H1 (cell line): ENCODE measurements at regions not wholly inside any gene's neighbourhood (a gene's known extent, or its start where the extent isn't known, plus 50 kb on each side); places are given as distances from the start of the nearest gene placed in this dataset.

Experiments
- CTCF ChIA-PET: fragments of 300-600 bp; sonication (Branson Sonifier 250); formaldehyde crosslinking; loops from one replicate; lab custom pipeline; 2021; ENCODE audit not compliant: partially characterized antibody; lab: Charles Lee
- POLR2A ChIA-PET: fragments of 300-600 bp; sonication (Branson Sonifier 250); formaldehyde crosslinking; loops from one replicate; lab custom pipeline; 2021; ENCODE audit warnings: inconsistent platforms; ENCODE audit not compliant: partially characterized antibody; lab: Charles Lee
- DNase-seq, 2 experiments: peaks; one replicate each; pipeline versions ENCODE4 v3.0.0 to v3.0.0-alpha.2; 2010 to 2022; ENCODE audit warnings: low spot score in 2 of 2, low read depth in 1 of 2, mixed read lengths in 1 of 2
- FAIRE-seq: peaks from 2 replicates; lab custom pipeline; 2011; peaks lifted over from hg19 to GRCh38; lab: Jason Lieb, UNC
- H2AFZ ChIP-seq: 2 replicates; pipeline ENCODE4 v1.8.1; 2012; ENCODE audit warnings: low read length, inconsistent platforms
- H2AK5ac ChIP-seq: 2 replicates; pipeline ENCODE4 v1.6.1; 2013; ENCODE audit warnings: low read depth, low read length
- H2BK120ac ChIP-seq: replicated peaks from 2 replicates; pipeline ENCODE3; 2013; ENCODE audit warnings: low read depth, low read length, inconsistent platforms
- H2BK12ac ChIP-seq: 2 replicates; pipeline ENCODE4 v1.6.1; 2013; ENCODE audit warnings: low read depth, low read length
- H2BK15ac ChIP-seq: 2 replicates; pipeline ENCODE4 v1.6.1; 2013; ENCODE audit warnings: low read length
- H2BK20ac ChIP-seq: 2 replicates; pipeline ENCODE4 v1.6.1; 2013; ENCODE audit warnings: low read length
- H2BK5ac ChIP-seq: 2 replicates; pipeline ENCODE4 v1.6.1; 2013; ENCODE audit warnings: low read depth, low read length
- H3K14ac ChIP-seq: 2 replicates; pipeline ENCODE4 v1.6.1; 2013; ENCODE audit warnings: inconsistent platforms; ENCODE audit not compliant: insufficient read length
- H3K18ac ChIP-seq: 2 replicates; pipeline ENCODE4 v1.6.1; 2013; ENCODE audit warnings: low read length; ENCODE audit errors: extremely low read depth
- H3K23ac ChIP-seq: 2 replicates; pipeline ENCODE4 v1.6.1; 2013; ENCODE audit warnings: inconsistent platforms; ENCODE audit not compliant: insufficient read length
- H3K23me2 ChIP-seq: 2 replicates; pipeline ENCODE4 v1.6.1; 2013; ENCODE audit warnings: low read depth, low read length
- H3K27ac ChIP-seq: 2 replicates; pipeline ENCODE4 v1.6.1; 2011; ENCODE audit warnings: low read depth, low read length, inconsistent platforms
- H3K27me3 ChIP-seq, 4 experiments: replicated peaks in 1 of 4; 1 replicate in 1 of 4; 2 replicates in 3 of 4; pipeline versions ENCODE4 v1.6.1 to v1.8.1; 2011 to 2013; ENCODE audit warnings: low read length in 3 of 4, mild to moderate bottlenecking in 3 of 4, inconsistent platforms in 2 of 4, mixed read lengths in 2 of 4, moderate library complexity in 1 of 4; ENCODE audit not compliant: control insufficient read depth in 3 of 4, insufficient read depth in 3 of 4; ENCODE audit errors: extremely low read depth in 1 of 4
- H3K36me3 ChIP-seq, 4 experiments: 2 replicates each; pipeline versions ENCODE4 v1.6.1 to v1.8.1; 2011 to 2013; ENCODE audit warnings: mild to moderate bottlenecking in 4 of 4, low read length in 3 of 4, moderate library complexity in 2 of 4, control low read depth in 1 of 4, inconsistent platforms in 1 of 4; ENCODE audit not compliant: insufficient read depth in 4 of 4, control insufficient read depth in 2 of 4
- H3K4ac ChIP-seq: replicated peaks from 2 replicates; pipeline ENCODE3; 2013; ENCODE audit warnings: low read length, low read depth, mixed read lengths, inconsistent platforms; ENCODE audit not compliant: insufficient read length
- H3K4me1 ChIP-seq, 4 experiments: replicated peaks in 1 of 4; 1 replicate in 1 of 4; 2 replicates in 3 of 4; pipeline versions ENCODE4 v1.6.1 to v1.8.1; 2011 to 2013; ENCODE audit warnings: low read length in 3 of 4, inconsistent platforms in 2 of 4, mixed read lengths in 1 of 4; ENCODE audit not compliant: insufficient read depth in 4 of 4, control insufficient read depth in 3 of 4
- H3K4me2 ChIP-seq, 2 experiments: 2 replicates each; pipeline versions ENCODE4 v1.6.1 to v1.8.1; 2011 to 2013; ENCODE audit warnings: low read depth in 2 of 2, low read length in 2 of 2, control low read depth in 1 of 2, inconsistent platforms in 1 of 2, mild to moderate bottlenecking in 1 of 2; ENCODE audit not compliant: insufficient read depth in 1 of 2
- H3K4me3 ChIP-seq, 4 experiments: fragments of 200-600, 300-600 bp in 1 of 4; sonication (generic), shearing (Covaris generic), sonication (Bioruptor Twin) in 1 of 4; 2 replicates each; pipeline versions ENCODE4 v1.5.1 to v1.8.1; 2011 to 2016; ENCODE audit warnings: low read length in 4 of 4, low read depth in 3 of 4, control low read depth in 2 of 4, inconsistent platforms in 2 of 4, mild to moderate bottlenecking in 2 of 4, mixed read lengths in 1 of 4, moderate library complexity in 1 of 4; ENCODE audit not compliant: insufficient read depth in 2 of 4; ENCODE audit errors: extremely low read depth in 1 of 4
- H3K56ac ChIP-seq: replicated peaks from 2 replicates; pipeline ENCODE3; 2013; ENCODE audit warnings: low read depth, mild to moderate bottlenecking, mixed read lengths, low read length, inconsistent platforms; ENCODE audit not compliant: insufficient read length
- H3K79me1 ChIP-seq: 2 replicates; pipeline ENCODE4 v1.6.1; 2013; ENCODE audit warnings: low read depth, low read length, control low read depth
- H3K79me2 ChIP-seq, 2 experiments: 2 replicates each; pipeline versions ENCODE4 v1.6.1 to v1.8.1; 2012 to 2013; ENCODE audit warnings: low read length in 2 of 2, mild to moderate bottlenecking in 2 of 2, inconsistent platforms in 1 of 2; ENCODE audit not compliant: insufficient read depth in 2 of 2, control insufficient read depth in 1 of 2
- H3K9ac ChIP-seq, 4 experiments: replicated peaks in 1 of 4; 1 replicate in 1 of 4; 2 replicates in 3 of 4; pipeline versions ENCODE4 v1.6.1 to v1.8.1; 2011 to 2013; ENCODE audit warnings: low read depth in 3 of 4, low read length in 3 of 4, control low read depth in 2 of 4, mild to moderate bottlenecking in 2 of 4, moderate library complexity in 2 of 4, inconsistent platforms in 1 of 4; ENCODE audit errors: extremely low read depth in 1 of 4
- H3K9me3 ChIP-seq, 2 experiments: 2 replicates each; pipeline versions ENCODE4 v1.6.1 to v1.8.1; 2012 to 2013; ENCODE audit warnings: mild to moderate bottlenecking in 2 of 2, moderate library complexity in 2 of 2, control low read depth in 1 of 2, inconsistent platforms in 1 of 2, low read depth in 1 of 2, low read length in 1 of 2, mixed read lengths in 1 of 2; ENCODE audit not compliant: insufficient read depth in 2 of 2
- H4K20me1 ChIP-seq, 2 experiments: replicated peaks in 1 of 2; 2 replicates each; pipeline versions ENCODE3 to v1.8.1; 2011 to 2013; ENCODE audit warnings: inconsistent platforms in 2 of 2, low read length in 2 of 2, mild to moderate bottlenecking in 1 of 2; ENCODE audit not compliant: insufficient read depth in 2 of 2, control insufficient read depth in 1 of 2
- H4K5ac ChIP-seq: 2 replicates; pipeline ENCODE4 v1.6.1; 2013; ENCODE audit warnings: low read length, low read depth, mixed read lengths, inconsistent platforms; ENCODE audit not compliant: insufficient read length
- H4K8ac ChIP-seq: 2 replicates; pipeline ENCODE4 v1.8.0; 2013; ENCODE audit warnings: mild to moderate bottlenecking, moderate library complexity, low read length, inconsistent platforms; ENCODE audit not compliant: insufficient read depth; ENCODE audit errors: extremely low read depth
- H4K91ac ChIP-seq: replicated peaks from 2 replicates; pipeline ENCODE3; 2013; ENCODE audit warnings: low read length, mixed read lengths, inconsistent platforms; ENCODE audit not compliant: insufficient read length
- ASH2L ChIP-seq: fragments of 200-600, 300-600 bp; sonication (generic); IDR thresholded peaks from one replicate; pipeline ENCODE4 v1.7.1; 2017; ENCODE audit warnings: low read length
- BRCA1 ChIP-seq: IDR thresholded peaks from 2 replicates; pipeline ENCODE4 v1.6.1; 2012; ENCODE audit warnings: low read depth, low read length, improper control_type of control experiment
- EGR1 ChIP-seq: IDR thresholded peaks from 2 replicates; pipeline ENCODE4 v1.6.1; 2011; ENCODE audit warnings: low read depth, low read length, borderline replicate concordance
- FOSL1 ChIP-seq: IDR thresholded peaks from 2 replicates; pipeline ENCODE4 v1.6.1; 2011; ENCODE audit warnings: mild to moderate bottlenecking, low read depth, low read length, moderate library complexity; ENCODE audit not compliant: insufficient read depth
- GTF2F1 ChIP-seq: IDR thresholded peaks from 2 replicates; pipeline ENCODE4 v1.6.1; 2012; ENCODE audit warnings: low read depth, low read length, improper control_type of control experiment, borderline replicate concordance
- RAD21 ChIP-seq, 2 experiments: IDR thresholded peaks in 1 of 2; conservative IDR thresholded peaks in 1 of 2; 2 replicates each; pipeline ENCODE4 v1.6.1; 2011; ENCODE audit warnings: low read depth in 2 of 2, low read length in 2 of 2, improper control_type of control experiment in 1 of 2, inconsistent platforms in 1 of 2, mild to moderate bottlenecking in 1 of 2, moderate library complexity in 1 of 2
- SIX5 ChIP-seq: IDR thresholded peaks from 2 replicates; pipeline ENCODE4 v1.6.1; 2011; ENCODE audit warnings: mild to moderate bottlenecking, low read depth, low read length
- SRF ChIP-seq: IDR thresholded peaks from 2 replicates; pipeline ENCODE4 v1.6.1; 2011; ENCODE audit warnings: mild to moderate bottlenecking, low read depth, low read length, moderate library complexity
- TCF12 ChIP-seq: IDR thresholded peaks from 2 replicates; pipeline ENCODE4 v1.6.1; 2011; ENCODE audit warnings: low read depth, mild to moderate bottlenecking, low read length
- WGBS, 2 experiments: shearing (Covaris generic) in 1 of 2; methylation state at CpG; one replicate each; pipeline versions ENCODE4 v1.1.6 to v1.1.7; 2013 to 2015; ENCODE audit warnings: low lambda C conversion rate in 2 of 2, mixed read lengths in 2 of 2, inconsistent platforms in 1 of 2, low coverage in 1 of 2, missing lambda C conversion rate in 1 of 2; ENCODE audit not compliant: insufficient replicate concordance in 2 of 2, insufficient coverage in 1 of 2, insufficient read length in 1 of 2; ENCODE audit errors: extremely low coverage in 1 of 2, missing lambda C conversion rate in 1 of 2; 5-methylcytosine and 5-hydroxymethylcytosine counted together

- H3K9me3 ChIP-seq, result no peaks in the 10 kb centered on the region
- no peak overlapping the region for H3K4ac ChIP-seq
- H3K27me3 ChIP-seq, result no peaks in the 10 kb centered on the region; a peak in 1 of 7 replicates
- CTCF ChIA-PET, result no interaction called here
- H2BK12ac ChIP-seq, result no peak overlapping the region
- H3K36me3 ChIP-seq, result no peaks in the 10 kb centered on the region
- no peak overlapping the region for H3K27ac ChIP-seq
- no peak overlapping the region for H2BK20ac ChIP-seq
- no peak overlapping the region for H4K8ac ChIP-seq
- H3K14ac ChIP-seq, result no peak overlapping the region
- no peak overlapping the region for H2BK120ac ChIP-seq
- POLR2A ChIA-PET, result no interaction called here
- WGBS, 2 experiments, result 93% methylated on average over 5 of the region's 5 CpGs; no CpG with 5 or more reads in 1 of the 2 experiments
- H4K5ac ChIP-seq, result no peak overlapping the region
- no peak overlapping the region for H2AFZ ChIP-seq
- H3K4me2 ChIP-seq, result no peak overlapping the region
- H2BK15ac ChIP-seq, result no peak overlapping the region
- no peak overlapping the region for H3K23ac ChIP-seq
- no peak overlapping the region for H3K56ac ChIP-seq
- H3K4me3 ChIP-seq, result no peak overlapping the region
- no peak overlapping the region for H3K9ac ChIP-seq
- no peak for DNase-seq
- H4K20me1 ChIP-seq, result no peaks in the 10 kb centered on the region
- no peak for FAIRE-seq
- no peak overlapping the region for H3K18ac ChIP-seq
- no peaks in the 10 kb centered on the region for H3K79me1 ChIP-seq
- H3K23me2 ChIP-seq, result no peaks in the 10 kb centered on the region; the same call in 1 of the 2 replicates
- no peaks in the 10 kb centered on the region for H3K79me2 ChIP-seq
- H2AK5ac ChIP-seq, result no peak overlapping the region
- H3K4me1 ChIP-seq, result peaks cover 4 to 11% (median 7%) of the 10 kb centered on the region in 4 experiments; a peak in 6 of 7 replicates
- no peak overlapping the region for H4K91ac ChIP-seq
- no peak for TF ChIP-seq BRCA1
- no peak for TF ChIP-seq SRF
- no peak for TF ChIP-seq SIX5
- TF ChIP-seq EGR1, result no peak
- no peak for TF ChIP-seq ASH2L
- no peak for TF ChIP-seq RAD21 (IDR thresholded peaks at IDR 0.05 in 1 of 2, conservative IDR thresholded peaks at IDR 0.05 in 1 of 2; ENCODE audit: low read depth in 2 of 2, low read length in 2 of 2)
- TF ChIP-seq GTF2F1, result no peak
- TF ChIP-seq FOSL1, result no peak
- no peak for TF ChIP-seq TCF12
- no peak overlapping the region for H2BK5ac ChIP-seq
These were observed 494.8 kb upstream of the WWC1 start for GRCh38 chr5:167796672-167797071.
